ENCODE measurements at regions not wholly inside any gene's neighbourhood (a gene's known extent, or its start where the extent isn't known, plus 50 kb on each side); places are given as distances from the start of the nearest gene placed in this dataset.
A peak's percentile ranks its signal among the peaks of the same experiment; 100 is the strongest.

DNA sequence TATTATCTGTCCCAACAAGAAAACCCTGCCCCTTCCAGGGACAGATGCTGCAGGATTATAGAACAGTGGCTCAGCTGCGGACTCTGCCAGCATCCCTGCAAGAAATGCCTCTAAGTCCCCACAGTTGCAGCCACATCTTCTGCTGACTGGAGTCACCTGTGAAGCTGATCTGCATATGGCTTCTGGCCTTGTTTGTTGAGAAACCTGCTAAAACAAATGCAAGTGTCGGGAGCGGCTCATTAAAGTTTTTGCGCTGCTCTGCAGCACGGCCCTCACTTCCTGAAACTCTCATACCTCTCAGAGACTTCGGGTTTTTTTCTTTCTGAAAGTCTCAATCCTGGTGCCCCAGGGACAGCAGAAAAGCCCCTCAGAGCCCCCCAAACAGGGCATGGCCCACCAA lies 725.0 kb downstream of the UQCRFS1 start:
- no peaks in the 10 kb centered on the region for H3K9me3 ChIP-seq
- intact Hi-C loops (cut with DNase I; ENCODE audit: low total_unique reads) (no loop called here), in situ Hi-C loops (cut with MboI; ENCODE audit: low sequenced_read_pairs in 4 of 4) (no loop called here)
- no peaks in the 10 kb centered on the region for H3K27me3 ChIP-seq
- H3K27ac ChIP-seq = no peak overlapping the region
- TF ChIP-seq CTCF (IDR thresholded peaks at IDR 0.05 in 4 of 5, conservative IDR thresholded peaks at IDR 0.05 in 1 of 5) (no peak), POLR2A (IDR thresholded peaks at IDR 0.05) (no peak)
- H3K4me1 ChIP-seq = peaks cover 0 to 4% of the 10 kb centered on the region in 2 donors
- no peaks in the 10 kb centered on the region for H3K36me3 ChIP-seq
- no peak overlapping the region for H3K4me3 ChIP-seq
- DNase-seq (no peak), ATAC-seq (no peak)

DNA sequence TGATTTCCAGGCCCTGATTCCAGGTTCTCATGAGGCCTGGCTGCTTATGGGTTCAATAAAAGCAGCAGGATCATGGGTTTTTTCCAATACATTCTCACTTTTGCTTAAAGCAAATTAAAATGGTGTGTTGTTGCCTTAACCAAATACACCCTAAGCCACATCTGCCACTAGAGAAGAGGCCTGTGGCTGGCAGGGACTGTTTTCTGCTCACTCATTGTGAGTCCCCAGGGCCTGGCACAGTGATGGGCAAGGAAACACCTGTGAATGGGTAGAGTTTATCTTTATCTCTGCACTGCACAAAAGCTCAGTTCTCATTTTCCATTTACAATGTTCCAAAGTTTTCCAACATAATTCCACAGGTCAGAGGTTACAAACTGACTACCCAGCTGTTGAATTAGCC lies 726.0 kb downstream of the UQCRFS1 start:
- ATAC-seq = no peak
- Histone ChIP-seq H3K4me1 (peaks cover 0 to 3% of the 10 kb centered on the region in 2 donors), H3K4me3 (no peak overlapping the region), H3K27me3 (no peaks in the 10 kb centered on the region), H3K27ac (no peak overlapping the region), H3K36me3 (no peaks in the 10 kb centered on the region), H3K9me3 (no peaks in the 10 kb centered on the region)
- DNase-seq = no peak
- in situ Hi-C loops (cut with MboI; ENCODE audit: low sequenced_read_pairs in 4 of 4) (no loop called here), intact Hi-C loops (cut with DNase I; ENCODE audit: low total_unique reads) (no loop called here)
- no peak for TF ChIP-seq CTCF (IDR thresholded peaks at IDR 0.05 in 4 of 5, conservative IDR thresholded peaks at IDR 0.05 in 1 of 5)
- no peak for TF ChIP-seq POLR2A (IDR thresholded peaks at IDR 0.05)

- TF ChIP-seq POLR2A (IDR thresholded peaks at IDR 0.05) = no peak
- TF ChIP-seq CTCF (IDR thresholded peaks at IDR 0.05 in 4 of 5, conservative IDR thresholded peaks at IDR 0.05 in 1 of 5) = no peak
- Histone ChIP-seq H3K9me3 (no peaks in the 10 kb centered on the region), H3K27ac (no peak overlapping the region), H3K4me1 (peaks cover 2 to 7% of the 10 kb centered on the region in 2 donors), H3K27me3 (no peaks in the 10 kb centered on the region), H3K4me3 (no peak overlapping the region), H3K36me3 (no peaks in the 10 kb centered on the region)
- intact Hi-C loops (cut with DNase I; ENCODE audit: low total_unique reads) = no loop called here
- DNase-seq = no peak
- no peak for ATAC-seq
- in situ Hi-C loops (cut with MboI; ENCODE audit: low sequenced_read_pairs in 4 of 4) = no loop called here
Measured at GRCh38 chr19:28486473-28486872, 726.5 kb downstream of the UQCRFS1 start.

GRCh38 chr19:28485292-28485691 lies 727.7 kb downstream of the UQCRFS1 start:
- peak in 1 of 2 donors; percentile 12 for DNase-seq
- Histone ChIP-seq H3K4me1 (peaks cover 4 to 12% of the 10 kb centered on the region in 2 donors), H3K27me3 (no peaks in the 10 kb centered on the region), H3K27ac (no peak overlapping the region), H3K9me3 (no peaks in the 10 kb centered on the region), H3K4me3 (no peak overlapping the region), H3K36me3 (no peaks in the 10 kb centered on the region)
- in situ Hi-C loops (cut with MboI; ENCODE audit: low sequenced_read_pairs in 4 of 4) = no loop called here
- ATAC-seq = no peak
- intact Hi-C loops (cut with DNase I; ENCODE audit: low total_unique reads) = no loop called here
- no peak for TF ChIP-seq POLR2A (IDR thresholded peaks at IDR 0.05)
- no peak for TF ChIP-seq CTCF (IDR thresholded peaks at IDR 0.05 in 4 of 5, conservative IDR thresholded peaks at IDR 0.05 in 1 of 5)

- in situ Hi-C loops (cut with MboI; ENCODE audit: low sequenced_read_pairs in 4 of 4) (no loop called here), intact Hi-C loops (cut with DNase I; ENCODE audit: low total_unique reads) (no loop called here)
- Histone ChIP-seq H3K4me3 (no peak overlapping the region), H3K4me1 (peaks cover 4 to 12% of the 10 kb centered on the region in 2 donors), H3K27ac (no peak overlapping the region), H3K9me3 (no peaks in the 10 kb centered on the region), H3K36me3 (no peaks in the 10 kb centered on the region), H3K27me3 (no peaks in the 10 kb centered on the region)
- DNase-seq = no peak
- ATAC-seq = no peak
- no peak for TF ChIP-seq POLR2A (IDR thresholded peaks at IDR 0.05)
- no peak for TF ChIP-seq CTCF (IDR thresholded peaks at IDR 0.05 in 4 of 5, conservative IDR thresholded peaks at IDR 0.05 in 1 of 5)
Measured at GRCh38 chr19:28483197-28483596, 729.8 kb downstream of the UQCRFS1 start.

Data from gastrocnemius medialis (tissue), 4 donors.